ENCODE measurements at regions not wholly inside any gene's neighbourhood (a gene's known extent, or its start where the extent isn't known, plus 50 kb on each side); places are given as distances from the start of the nearest gene placed in this dataset.

- TF ChIP-seq FOS (IDR thresholded peaks at IDR 0.05; ENCODE audit: low read depth, low read length) (no peak), CTCF (conservative IDR thresholded peaks at IDR 0.05; ENCODE audit: low read depth, low read length) (no peak), USF2 (IDR thresholded peaks at IDR 0.05; ENCODE audit: low read depth, low read length) (no peak), POLR2A (IDR thresholded peaks at IDR 0.05; ENCODE audit: low read depth, low read length) (no peak), CEBPB (IDR thresholded peaks at IDR 0.05; ENCODE audit: low read depth, low read length) (no peak), RAD21 (IDR thresholded peaks at IDR 0.05; ENCODE audit: low read length) (no peak)
These were observed 139.0 kb upstream of the SLC35B3 start for GRCh38 chr6:8574311-8574710.
